Endodermal cell (in vitro differentiated cells): ENCODE measurements at regions not wholly inside any gene's neighbourhood (a gene's known extent, or its start where the extent isn't known, plus 50 kb on each side); places are given as distances from the start of the nearest gene placed in this dataset.

Source experiments
- DNase-seq: peaks from one replicate; pipeline ENCODE4 v3.0.0-alpha.2; 2017
- H3K27ac ChIP-seq: 2 replicates; pipeline ENCODE4 v1.5.1; 2013; ENCODE audit warnings: mild to moderate bottlenecking, low read depth, low read length, moderate library complexity
- H3K27me3 ChIP-seq: 2 replicates; pipeline ENCODE4 v1.6.1; 2013; ENCODE audit warnings: mild to moderate bottlenecking, low read length, moderate library complexity; ENCODE audit not compliant: insufficient read depth, control insufficient read depth, poor library complexity, severe bottlenecking
- H3K36me3 ChIP-seq: 2 replicates; pipeline ENCODE4 v1.7.0; 2013; ENCODE audit warnings: mild to moderate bottlenecking, low read length, moderate library complexity; ENCODE audit not compliant: control insufficient read depth, insufficient read depth
- H3K4me1 ChIP-seq: one replicate; pipeline ENCODE4 v1.7.0; 2013; ENCODE audit warnings: low read length; ENCODE audit not compliant: control insufficient read depth, insufficient read depth
- H3K4me3 ChIP-seq: 2 replicates; pipeline ENCODE4 v1.5.1; 2013; ENCODE audit warnings: mild to moderate bottlenecking, low read length, moderate library complexity
- H3K9ac ChIP-seq: 2 replicates; pipeline ENCODE4 v1.6.1; 2013; ENCODE audit warnings: mild to moderate bottlenecking, low read length, moderate library complexity; ENCODE audit not compliant: poor library complexity, severe bottlenecking; ENCODE audit errors: extremely low read depth
- H3K9me3 ChIP-seq: 2 replicates; pipeline ENCODE4 v1.6.1; 2013; ENCODE audit warnings: mild to moderate bottlenecking, low read length, moderate library complexity; ENCODE audit not compliant: control insufficient read depth
- H3K27ac Mint-ChIP-seq: 2 replicates; pipeline ENCODE4 v1.8.0; 2020; ENCODE audit warnings: mixed read lengths
- H3K27me3 Mint-ChIP-seq: 2 replicates; pipeline ENCODE4 v1.8.0; 2021; ENCODE audit warnings: mild to moderate bottlenecking, mixed read lengths; ENCODE audit not compliant: insufficient read depth
- H3K36me3 Mint-ChIP-seq: 2 replicates; pipeline ENCODE4 v1.8.0; 2020; ENCODE audit warnings: low read depth, mixed read lengths
- H3K4me1 Mint-ChIP-seq: 2 replicates; pipeline ENCODE4 v1.8.0; 2020; ENCODE audit warnings: mixed read lengths
- H3K4me3 Mint-ChIP-seq: 2 replicates; pipeline ENCODE4 v1.8.0; 2020; ENCODE audit warnings: mild to moderate bottlenecking, moderate library complexity, mixed read lengths
- H3K9me3 Mint-ChIP-seq: 2 replicates; pipeline ENCODE4 v1.8.0; 2020; ENCODE audit warnings: mild to moderate bottlenecking, mixed read lengths
- CTCF ChIP-seq: fragments of 200-600 bp; sonication (generic); conservative IDR thresholded peaks from 2 replicates; pipeline ENCODE4 v1.5.0; 2021; ENCODE audit warnings: antibody characterized with exemption, mild to moderate bottlenecking
- WGBS, 2 experiments: methylation state at CpG; one replicate each; pipeline versions ENCODE4 v1.1.5 to v1.1.7; 2013; ENCODE audit warnings: missing lambda C conversion rate in 2 of 2, mixed read lengths in 1 of 2; ENCODE audit not compliant: insufficient coverage in 1 of 2, insufficient read length in 1 of 2; 5-methylcytosine and 5-hydroxymethylcytosine counted together

GRCh38 chr6:134840086-134840867 is 109.6 kb downstream of the ALDH8A1 start:
- no peaks in the 10 kb centered on the region for H3K27me3 Mint-ChIP-seq
- H3K4me3 ChIP-seq: no peak overlapping the region
- no peaks in the 10 kb centered on the region for H3K9me3 ChIP-seq
- peaks cover 13% of the 10 kb centered on the region for H3K4me1 Mint-ChIP-seq
- peak; percentile 58 for DNase-seq
- no peak overlapping the region for H3K9ac ChIP-seq
- 79 to 83% methylated on average over 5 to 6 of the region's 7 CpGs for WGBS, 2 experiments
- H3K36me3 ChIP-seq: no peaks in the 10 kb centered on the region
- no peak for TF ChIP-seq CTCF
- no peaks in the 10 kb centered on the region for H3K36me3 Mint-ChIP-seq
- H3K27me3 ChIP-seq: no peaks in the 10 kb centered on the region
- H3K4me3 Mint-ChIP-seq: no peak overlapping the region
- no peaks in the 10 kb centered on the region for H3K9me3 Mint-ChIP-seq
- no peak overlapping the region for H3K27ac Mint-ChIP-seq
- no peak overlapping the region for H3K27ac ChIP-seq
- no peaks in the 10 kb centered on the region for H3K4me1 ChIP-seq

GRCh38 chr6:134835993-134836392 is 113.9 kb downstream of the ALDH8A1 start:
- DNase-seq: no peak
- H3K36me3 Mint-ChIP-seq: no peaks in the 10 kb centered on the region
- H3K27me3 ChIP-seq: no peaks in the 10 kb centered on the region
- no peak overlapping the region for H3K4me3 Mint-ChIP-seq
- H3K4me1 Mint-ChIP-seq: peaks cover 11% of the 10 kb centered on the region
- no peak overlapping the region for H3K27ac Mint-ChIP-seq
- no peak overlapping the region for H3K27ac ChIP-seq
- no peaks in the 10 kb centered on the region for H3K27me3 Mint-ChIP-seq
- WGBS, 2 experiments: 100% methylated on average over 1 of the region's 2 CpGs; no CpG with 5 or more reads in 1 of the 2 experiments
- TF ChIP-seq CTCF: no peak
- no peaks in the 10 kb centered on the region for H3K36me3 ChIP-seq
- no peaks in the 10 kb centered on the region for H3K9me3 Mint-ChIP-seq
- H3K9ac ChIP-seq: no peak overlapping the region
- no peaks in the 10 kb centered on the region for H3K9me3 ChIP-seq
- H3K4me3 ChIP-seq: no peak overlapping the region
- no peaks in the 10 kb centered on the region for H3K4me1 ChIP-seq

- no peaks in the 10 kb centered on the region for H3K4me1 ChIP-seq
- TF ChIP-seq CTCF: no peak
- Mint-ChIP-seq H3K4me1 (no peaks in the 10 kb centered on the region), H3K27me3 (no peaks in the 10 kb centered on the region), H3K36me3 (no peaks in the 10 kb centered on the region), H3K9me3 (peaks cover 5% of the 10 kb centered on the region), H3K4me3 (no peak overlapping the region), H3K27ac (no peak overlapping the region)
- H3K4me3 ChIP-seq: no peak overlapping the region
- 84 to 100% methylated on average over 2 of the region's 2 CpGs for WGBS, 2 experiments
- no peak overlapping the region for H3K27ac ChIP-seq
- no peak for DNase-seq
- H3K9me3 ChIP-seq: no peaks in the 10 kb centered on the region
- no peaks in the 10 kb centered on the region for H3K36me3 ChIP-seq
- H3K9ac ChIP-seq: no peak overlapping the region
- no peaks in the 10 kb centered on the region for H3K27me3 ChIP-seq
These were observed 119.0 kb downstream of the ALDH8A1 start for GRCh38 chr6:134830940-134831339.
